ENCODE measurements at regions not wholly inside any gene's neighbourhood (a gene's known extent, or its start where the extent isn't known, plus 50 kb on each side); places are given as distances from the start of the nearest gene placed in this dataset.
A peak's percentile ranks its signal among the peaks of the same experiment; 100 is the strongest.

DNA sequence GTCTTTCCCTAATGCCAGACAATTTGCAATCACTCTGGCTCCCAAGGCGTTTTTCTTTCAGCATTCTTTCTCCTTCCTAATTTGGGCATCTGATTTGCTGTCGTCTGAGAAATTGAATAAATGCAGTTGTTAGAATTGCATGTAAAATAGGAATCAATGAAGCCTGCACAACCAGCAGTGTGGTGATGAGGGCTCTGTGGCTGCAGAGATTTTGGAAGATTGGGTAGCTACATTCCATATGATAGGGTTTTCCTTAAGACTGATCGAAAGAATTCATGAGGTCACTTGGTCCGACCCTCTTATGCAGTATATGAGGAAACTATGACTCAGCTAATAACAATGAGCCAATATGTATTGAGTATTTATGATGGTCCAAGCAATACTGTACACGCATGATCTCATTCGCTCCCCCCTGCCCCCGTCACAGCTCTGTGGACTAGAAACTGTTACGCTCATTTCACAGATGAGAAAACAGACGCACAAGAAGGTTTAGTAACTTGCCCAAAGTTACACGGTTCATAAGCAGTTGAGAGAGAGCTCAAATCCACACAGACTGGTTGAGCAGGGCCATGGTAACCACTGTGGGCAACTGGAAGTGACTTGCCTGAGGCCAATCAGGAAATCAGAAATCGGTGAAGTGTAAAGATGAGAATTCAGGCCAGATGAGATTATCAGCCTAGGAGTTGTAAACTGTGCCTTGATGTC, 527.2 kb downstream of the GATA3 start:
- Mint-ChIP-seq H3K27me3 (peaks cover 27% of the 10 kb centered on the region), H3K27ac (peak overlapping the region; percentile 67), H3K9me3 (peaks cover 3% of the 10 kb centered on the region), H3K4me3 (no peak overlapping the region), H3K4me1 (ENCODE audit: low read depth) (peaks cover 32% of the 10 kb centered on the region), H3K36me3 (ENCODE audit: low read depth) (no peaks in the 10 kb centered on the region)

GRCh38 chr10:8583096-8583495, 528.6 kb downstream of the GATA3 start:
- H3K36me3 Mint-ChIP-seq (ENCODE audit: low read depth) = no peaks in the 10 kb centered on the region
- H3K27me3 Mint-ChIP-seq = peaks cover 36% of the 10 kb centered on the region
- H3K27ac Mint-ChIP-seq = no peak overlapping the region
- H3K9me3 Mint-ChIP-seq = no peaks in the 10 kb centered on the region
- H3K4me1 Mint-ChIP-seq (ENCODE audit: low read depth) = peaks cover 25% of the 10 kb centered on the region
- no peak overlapping the region for H3K4me3 Mint-ChIP-seq

DNA sequence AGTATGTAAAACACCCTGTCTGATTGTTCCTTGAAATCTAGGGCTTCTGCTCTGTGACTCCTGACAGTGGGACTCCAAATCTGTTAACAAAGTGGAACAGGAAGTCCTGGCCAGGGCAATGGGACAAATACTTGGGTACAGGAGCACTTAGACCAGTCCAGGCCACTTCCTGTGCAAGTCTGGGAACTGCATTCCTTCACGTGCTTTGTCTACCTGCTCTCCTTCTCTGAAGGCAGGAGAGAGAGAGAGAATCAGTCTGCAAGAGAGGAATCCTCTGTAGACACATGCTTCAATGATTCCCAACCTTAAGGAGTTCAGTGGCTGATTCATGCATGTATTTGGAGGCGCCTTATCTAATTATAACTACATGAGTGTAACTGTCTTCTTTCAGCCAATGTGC, 530.2 kb downstream of the GATA3 start:
- H3K4me3 Mint-ChIP-seq = no peak overlapping the region
- no peak overlapping the region for H3K27ac Mint-ChIP-seq
- peaks cover 14% of the 10 kb centered on the region for H3K4me1 Mint-ChIP-seq (ENCODE audit: low read depth)
- peaks cover 41% of the 10 kb centered on the region for H3K27me3 Mint-ChIP-seq
- no peaks in the 10 kb centered on the region for H3K9me3 Mint-ChIP-seq
- no peaks in the 10 kb centered on the region for H3K36me3 Mint-ChIP-seq (ENCODE audit: low read depth)

- Mint-ChIP-seq H3K4me1 (ENCODE audit: low read depth) (peaks cover 13% of the 10 kb centered on the region), H3K4me3 (no peak overlapping the region), H3K27ac (peak overlapping the region; percentile 14), H3K9me3 (no peaks in the 10 kb centered on the region), H3K27me3 (peaks cover 45% of the 10 kb centered on the region), H3K36me3 (ENCODE audit: low read depth) (no peaks in the 10 kb centered on the region)
These were observed 532.0 kb downstream of the GATA3 start for GRCh38 chr10:8586504-8586903.

- H3K27ac Mint-ChIP-seq = no peak overlapping the region
- H3K27me3 Mint-ChIP-seq = peaks cover 48% of the 10 kb centered on the region
- peaks cover 7% of the 10 kb centered on the region for H3K4me1 Mint-ChIP-seq (ENCODE audit: low read depth)
- no peaks in the 10 kb centered on the region for H3K36me3 Mint-ChIP-seq (ENCODE audit: low read depth)
- H3K4me3 Mint-ChIP-seq = no peak overlapping the region
- no peaks in the 10 kb centered on the region for H3K9me3 Mint-ChIP-seq
These were observed 533.6 kb downstream of the GATA3 start for GRCh38 chr10:8588135-8588534.

DNA sequence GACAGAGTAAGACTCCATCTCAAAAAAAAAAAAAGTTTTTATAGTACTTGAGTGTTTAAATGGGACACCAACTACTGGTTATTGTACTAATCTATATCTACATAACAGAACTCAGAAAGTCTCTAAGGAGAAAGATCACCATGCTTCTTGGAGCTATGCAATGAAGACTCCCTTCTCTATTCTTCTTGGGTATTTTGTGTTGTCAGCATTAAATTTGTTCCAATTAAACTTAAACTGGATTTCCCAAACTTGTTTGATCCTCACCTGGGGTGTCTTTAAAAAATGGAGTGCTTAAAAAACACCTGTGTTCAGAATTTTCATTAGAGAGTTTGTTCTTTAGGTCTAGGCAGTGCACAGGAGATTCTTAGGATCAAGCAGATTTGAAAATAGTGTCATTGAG, 536.0 kb downstream of the GATA3 start:
- Mint-ChIP-seq H3K4me3 (no peak overlapping the region), H3K27me3 (peaks cover 38% of the 10 kb centered on the region), H3K9me3 (no peaks in the 10 kb centered on the region), H3K36me3 (ENCODE audit: low read depth) (no peaks in the 10 kb centered on the region), H3K4me1 (ENCODE audit: low read depth) (peaks cover 7% of the 10 kb centered on the region), H3K27ac (no peak overlapping the region)

- H3K4me3 Mint-ChIP-seq = no peak overlapping the region
- H3K27me3 Mint-ChIP-seq = peaks cover 34% of the 10 kb centered on the region
- H3K27ac Mint-ChIP-seq = no peak overlapping the region
- H3K4me1 Mint-ChIP-seq (ENCODE audit: low read depth) = peaks cover 7% of the 10 kb centered on the region
- no peaks in the 10 kb centered on the region for H3K36me3 Mint-ChIP-seq (ENCODE audit: low read depth)
- no peaks in the 10 kb centered on the region for H3K9me3 Mint-ChIP-seq
These were observed 537.2 kb downstream of the GATA3 start for GRCh38 chr10:8591640-8592039.

- no peaks in the 10 kb centered on the region for H3K9me3 Mint-ChIP-seq
- no peak overlapping the region for H3K4me3 Mint-ChIP-seq
- H3K27me3 Mint-ChIP-seq = peaks cover 18% of the 10 kb centered on the region
- no peaks in the 10 kb centered on the region for H3K36me3 Mint-ChIP-seq (ENCODE audit: low read depth)
- H3K4me1 Mint-ChIP-seq (ENCODE audit: low read depth) = no peaks in the 10 kb centered on the region
- no peak overlapping the region for H3K27ac Mint-ChIP-seq
These were observed 539.7 kb downstream of the GATA3 start for GRCh38 chr10:8594176-8594575.

DNA sequence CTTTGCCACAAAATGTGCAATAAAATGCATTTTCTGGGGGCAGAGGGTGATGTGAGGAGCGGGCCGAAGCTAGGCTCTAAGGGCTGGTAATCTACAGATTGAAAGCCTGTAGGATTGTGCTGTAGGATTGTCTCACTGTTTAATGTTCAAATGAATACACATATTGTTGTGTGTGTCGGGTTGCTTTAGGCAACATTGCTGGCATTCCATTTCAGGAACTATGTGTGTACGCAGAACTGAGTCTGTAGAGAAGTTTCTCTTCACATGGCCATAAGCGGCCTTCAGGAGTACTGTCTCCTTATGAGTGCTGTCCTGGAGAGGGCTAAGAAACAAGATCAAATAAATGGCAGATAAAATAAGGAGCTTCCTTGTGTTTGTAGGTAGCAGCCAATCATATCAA, 540.2 kb downstream of the GATA3 start:
- peaks cover 2% of the 10 kb centered on the region for H3K4me1 Mint-ChIP-seq (ENCODE audit: low read depth)
- H3K27ac Mint-ChIP-seq = no peak overlapping the region
- no peaks in the 10 kb centered on the region for H3K9me3 Mint-ChIP-seq
- H3K27me3 Mint-ChIP-seq = peaks cover 18% of the 10 kb centered on the region
- H3K36me3 Mint-ChIP-seq (ENCODE audit: low read depth) = no peaks in the 10 kb centered on the region
- H3K4me3 Mint-ChIP-seq = no peak overlapping the region

- H3K4me1 Mint-ChIP-seq (ENCODE audit: low read depth) = peaks cover 6% of the 10 kb centered on the region
- no peaks in the 10 kb centered on the region for H3K36me3 Mint-ChIP-seq (ENCODE audit: low read depth)
- no peak overlapping the region for H3K27ac Mint-ChIP-seq
- no peak overlapping the region for H3K4me3 Mint-ChIP-seq
- H3K27me3 Mint-ChIP-seq = peaks cover 18% of the 10 kb centered on the region
- H3K9me3 Mint-ChIP-seq = no peaks in the 10 kb centered on the region
These were observed 540.7 kb downstream of the GATA3 start for GRCh38 chr10:8595140-8595539.

DNA sequence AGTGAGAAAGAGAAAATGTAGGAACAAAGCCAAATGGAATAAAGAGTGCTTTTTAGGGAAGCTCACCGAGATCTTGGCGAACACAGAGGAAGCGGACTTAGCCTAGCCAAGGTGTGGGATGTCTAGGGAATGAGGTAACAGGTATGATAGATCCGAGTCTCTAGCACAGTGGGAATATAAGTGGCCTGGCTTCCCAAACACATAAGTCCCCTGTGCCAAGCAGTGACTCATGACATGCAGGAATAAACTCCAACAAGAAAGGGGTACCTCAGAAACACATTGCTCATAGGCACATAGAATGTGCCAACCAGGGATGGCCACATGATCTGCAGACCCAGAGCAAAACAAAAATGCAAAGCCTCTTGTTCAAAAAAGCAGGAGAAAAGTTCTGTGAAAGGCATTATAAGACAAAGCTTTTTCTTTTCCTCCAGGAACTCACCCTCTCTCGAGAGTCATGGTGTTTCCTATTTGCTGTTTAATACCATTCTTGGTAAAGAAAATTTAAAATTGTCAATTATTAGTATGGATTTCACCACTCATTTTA, 542.5 kb downstream of the GATA3 start:
- H3K27me3 Mint-ChIP-seq = peaks cover 2% of the 10 kb centered on the region
- H3K9me3 Mint-ChIP-seq = no peaks in the 10 kb centered on the region
- no peaks in the 10 kb centered on the region for H3K36me3 Mint-ChIP-seq (ENCODE audit: low read depth)
- no peak overlapping the region for H3K27ac Mint-ChIP-seq
- H3K4me3 Mint-ChIP-seq = no peak overlapping the region
- H3K4me1 Mint-ChIP-seq (ENCODE audit: low read depth) = peaks cover 8% of the 10 kb centered on the region

GRCh38 chr10:8600192-8600591, 545.7 kb downstream of the GATA3 start:
- H3K4me1 Mint-ChIP-seq (ENCODE audit: low read depth) = peaks cover 8% of the 10 kb centered on the region
- peaks cover 7% of the 10 kb centered on the region for H3K27me3 Mint-ChIP-seq
- no peak overlapping the region for H3K4me3 Mint-ChIP-seq
- no peaks in the 10 kb centered on the region for H3K36me3 Mint-ChIP-seq (ENCODE audit: low read depth)
- no peak overlapping the region for H3K27ac Mint-ChIP-seq
- peaks cover 4% of the 10 kb centered on the region for H3K9me3 Mint-ChIP-seq

- Mint-ChIP-seq H3K4me1 (ENCODE audit: low read depth) (peaks cover 8% of the 10 kb centered on the region), H3K9me3 (peaks cover 14% of the 10 kb centered on the region), H3K27ac (no peak overlapping the region), H3K36me3 (ENCODE audit: low read depth) (no peaks in the 10 kb centered on the region), H3K27me3 (peaks cover 11% of the 10 kb centered on the region), H3K4me3 (no peak overlapping the region)
These were observed 548.3 kb downstream of the GATA3 start for GRCh38 chr10:8602821-8603220.

GRCh38 chr10:8614054-8614565, 559.6 kb downstream of the GATA3 start:
- no peaks in the 10 kb centered on the region for H3K36me3 Mint-ChIP-seq (ENCODE audit: low read depth)
- no peak overlapping the region for H3K27ac Mint-ChIP-seq
- H3K4me3 Mint-ChIP-seq = no peak overlapping the region
- peaks cover 12% of the 10 kb centered on the region for H3K9me3 Mint-ChIP-seq
- peaks cover 3% of the 10 kb centered on the region for H3K27me3 Mint-ChIP-seq
- H3K4me1 Mint-ChIP-seq (ENCODE audit: low read depth) = peaks cover 25% of the 10 kb centered on the region

- Mint-ChIP-seq H3K27me3 (peaks cover 3% of the 10 kb centered on the region), H3K4me1 (ENCODE audit: low read depth) (peaks cover 25% of the 10 kb centered on the region), H3K36me3 (ENCODE audit: low read depth) (no peaks in the 10 kb centered on the region), H3K4me3 (no peak overlapping the region), H3K27ac (no peak overlapping the region), H3K9me3 (peaks cover 12% of the 10 kb centered on the region)
These were observed 560.6 kb downstream of the GATA3 start for GRCh38 chr10:8615118-8615517.

DNA sequence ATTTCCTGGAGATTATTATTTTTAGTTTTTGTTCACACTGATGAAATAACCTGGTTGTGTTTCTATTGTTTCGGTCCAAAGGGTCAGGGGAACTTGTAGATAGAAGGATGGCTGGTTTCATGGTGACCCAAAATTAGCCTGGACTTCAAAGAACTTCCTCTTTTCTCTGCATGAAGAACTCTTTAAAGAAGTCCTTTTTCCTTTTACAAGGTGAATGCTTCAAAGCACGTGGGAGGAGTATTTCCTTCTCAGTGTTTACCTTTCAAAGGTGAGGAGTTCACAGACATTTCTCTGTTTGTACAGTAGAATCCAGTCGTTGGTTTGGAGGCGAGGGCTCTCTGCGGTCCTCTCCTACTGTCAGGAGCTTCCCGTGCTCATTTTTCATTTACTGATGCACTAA, 561.7 kb downstream of the GATA3 start:
- no peaks in the 10 kb centered on the region for H3K36me3 Mint-ChIP-seq (ENCODE audit: low read depth)
- no peak overlapping the region for H3K4me3 Mint-ChIP-seq
- peaks cover 8% of the 10 kb centered on the region for H3K9me3 Mint-ChIP-seq
- no peak overlapping the region for H3K27ac Mint-ChIP-seq
- peaks cover 3% of the 10 kb centered on the region for H3K27me3 Mint-ChIP-seq
- peaks cover 25% of the 10 kb centered on the region for H3K4me1 Mint-ChIP-seq (ENCODE audit: low read depth)

All from stimulated activated naive CD8-positive, alpha-beta T cell treated with anti-CD3 and anti-CD28 coated beads, Interleukin-15, Interleukin-2, amounts not matched to agents 100 ng/mL and 50 ng/mL, for 24 hours (primary cell).